H1 (cell line): ENCODE measurements at regions not wholly inside any gene's neighbourhood (a gene's known extent, or its start where the extent isn't known, plus 50 kb on each side); places are given as distances from the start of the nearest gene placed in this dataset.

ENCODE experiments used
- CTCF ChIA-PET: fragments of 300-600 bp; sonication (Branson Sonifier 250); formaldehyde crosslinking; loops from one replicate; lab custom pipeline; 2021; ENCODE audit not compliant: partially characterized antibody; lab: Charles Lee
- POLR2A ChIA-PET: fragments of 300-600 bp; sonication (Branson Sonifier 250); formaldehyde crosslinking; loops from one replicate; lab custom pipeline; 2021; ENCODE audit warnings: inconsistent platforms; ENCODE audit not compliant: partially characterized antibody; lab: Charles Lee
- DNase-seq, 2 experiments: peaks; one replicate each; pipeline versions ENCODE4 v3.0.0 to v3.0.0-alpha.2; 2010 to 2022; ENCODE audit warnings: low spot score in 2 of 2, low read depth in 1 of 2, mixed read lengths in 1 of 2
- FAIRE-seq: peaks from 2 replicates; lab custom pipeline; 2011; peaks lifted over from hg19 to GRCh38; lab: Jason Lieb, UNC
- H2AFZ ChIP-seq: 2 replicates; pipeline ENCODE4 v1.8.1; 2012; ENCODE audit warnings: low read length, inconsistent platforms
- H2AK5ac ChIP-seq: 2 replicates; pipeline ENCODE4 v1.6.1; 2013; ENCODE audit warnings: low read depth, low read length
- H2BK120ac ChIP-seq: replicated peaks from 2 replicates; pipeline ENCODE3; 2013; ENCODE audit warnings: low read depth, low read length, inconsistent platforms
- H2BK12ac ChIP-seq: 2 replicates; pipeline ENCODE4 v1.6.1; 2013; ENCODE audit warnings: low read depth, low read length
- H2BK15ac ChIP-seq: 2 replicates; pipeline ENCODE4 v1.6.1; 2013; ENCODE audit warnings: low read length
- H2BK20ac ChIP-seq: 2 replicates; pipeline ENCODE4 v1.6.1; 2013; ENCODE audit warnings: low read length
- H2BK5ac ChIP-seq: 2 replicates; pipeline ENCODE4 v1.6.1; 2013; ENCODE audit warnings: low read depth, low read length
- H3K14ac ChIP-seq: 2 replicates; pipeline ENCODE4 v1.6.1; 2013; ENCODE audit warnings: inconsistent platforms; ENCODE audit not compliant: insufficient read length
- H3K18ac ChIP-seq: 2 replicates; pipeline ENCODE4 v1.6.1; 2013; ENCODE audit warnings: low read length; ENCODE audit errors: extremely low read depth
- H3K23ac ChIP-seq: 2 replicates; pipeline ENCODE4 v1.6.1; 2013; ENCODE audit warnings: inconsistent platforms; ENCODE audit not compliant: insufficient read length
- H3K23me2 ChIP-seq: 2 replicates; pipeline ENCODE4 v1.6.1; 2013; ENCODE audit warnings: low read depth, low read length
- H3K27ac ChIP-seq: 2 replicates; pipeline ENCODE4 v1.6.1; 2011; ENCODE audit warnings: low read depth, low read length, inconsistent platforms
- H3K27me3 ChIP-seq, 4 experiments: replicated peaks in 1 of 4; 1 replicate in 1 of 4; 2 replicates in 3 of 4; pipeline versions ENCODE4 v1.6.1 to v1.8.1; 2011 to 2013; ENCODE audit warnings: low read length in 3 of 4, mild to moderate bottlenecking in 3 of 4, inconsistent platforms in 2 of 4, mixed read lengths in 2 of 4, moderate library complexity in 1 of 4; ENCODE audit not compliant: control insufficient read depth in 3 of 4, insufficient read depth in 3 of 4; ENCODE audit errors: extremely low read depth in 1 of 4
- H3K36me3 ChIP-seq, 4 experiments: 2 replicates each; pipeline versions ENCODE4 v1.6.1 to v1.8.1; 2011 to 2013; ENCODE audit warnings: mild to moderate bottlenecking in 4 of 4, low read length in 3 of 4, moderate library complexity in 2 of 4, control low read depth in 1 of 4, inconsistent platforms in 1 of 4; ENCODE audit not compliant: insufficient read depth in 4 of 4, control insufficient read depth in 2 of 4
- H3K4ac ChIP-seq: replicated peaks from 2 replicates; pipeline ENCODE3; 2013; ENCODE audit warnings: low read length, low read depth, mixed read lengths, inconsistent platforms; ENCODE audit not compliant: insufficient read length
- H3K4me1 ChIP-seq, 4 experiments: replicated peaks in 1 of 4; 1 replicate in 1 of 4; 2 replicates in 3 of 4; pipeline versions ENCODE4 v1.6.1 to v1.8.1; 2011 to 2013; ENCODE audit warnings: low read length in 3 of 4, inconsistent platforms in 2 of 4, mixed read lengths in 1 of 4; ENCODE audit not compliant: insufficient read depth in 4 of 4, control insufficient read depth in 3 of 4
- H3K4me2 ChIP-seq, 2 experiments: 2 replicates each; pipeline versions ENCODE4 v1.6.1 to v1.8.1; 2011 to 2013; ENCODE audit warnings: low read depth in 2 of 2, low read length in 2 of 2, control low read depth in 1 of 2, inconsistent platforms in 1 of 2, mild to moderate bottlenecking in 1 of 2; ENCODE audit not compliant: insufficient read depth in 1 of 2
- H3K4me3 ChIP-seq, 4 experiments: fragments of 200-600, 300-600 bp in 1 of 4; sonication (generic), shearing (Covaris generic), sonication (Bioruptor Twin) in 1 of 4; 2 replicates each; pipeline versions ENCODE4 v1.5.1 to v1.8.1; 2011 to 2016; ENCODE audit warnings: low read length in 4 of 4, low read depth in 3 of 4, control low read depth in 2 of 4, inconsistent platforms in 2 of 4, mild to moderate bottlenecking in 2 of 4, mixed read lengths in 1 of 4, moderate library complexity in 1 of 4; ENCODE audit not compliant: insufficient read depth in 2 of 4; ENCODE audit errors: extremely low read depth in 1 of 4
- H3K56ac ChIP-seq: replicated peaks from 2 replicates; pipeline ENCODE3; 2013; ENCODE audit warnings: low read depth, mild to moderate bottlenecking, mixed read lengths, low read length, inconsistent platforms; ENCODE audit not compliant: insufficient read length
- H3K79me1 ChIP-seq: 2 replicates; pipeline ENCODE4 v1.6.1; 2013; ENCODE audit warnings: low read depth, low read length, control low read depth
- H3K79me2 ChIP-seq, 2 experiments: 2 replicates each; pipeline versions ENCODE4 v1.6.1 to v1.8.1; 2012 to 2013; ENCODE audit warnings: low read length in 2 of 2, mild to moderate bottlenecking in 2 of 2, inconsistent platforms in 1 of 2; ENCODE audit not compliant: insufficient read depth in 2 of 2, control insufficient read depth in 1 of 2
- H3K9ac ChIP-seq, 4 experiments: replicated peaks in 1 of 4; 1 replicate in 1 of 4; 2 replicates in 3 of 4; pipeline versions ENCODE4 v1.6.1 to v1.8.1; 2011 to 2013; ENCODE audit warnings: low read depth in 3 of 4, low read length in 3 of 4, control low read depth in 2 of 4, mild to moderate bottlenecking in 2 of 4, moderate library complexity in 2 of 4, inconsistent platforms in 1 of 4; ENCODE audit errors: extremely low read depth in 1 of 4
- H3K9me3 ChIP-seq, 2 experiments: 2 replicates each; pipeline versions ENCODE4 v1.6.1 to v1.8.1; 2012 to 2013; ENCODE audit warnings: mild to moderate bottlenecking in 2 of 2, moderate library complexity in 2 of 2, control low read depth in 1 of 2, inconsistent platforms in 1 of 2, low read depth in 1 of 2, low read length in 1 of 2, mixed read lengths in 1 of 2; ENCODE audit not compliant: insufficient read depth in 2 of 2
- H4K20me1 ChIP-seq, 2 experiments: replicated peaks in 1 of 2; 2 replicates each; pipeline versions ENCODE3 to v1.8.1; 2011 to 2013; ENCODE audit warnings: inconsistent platforms in 2 of 2, low read length in 2 of 2, mild to moderate bottlenecking in 1 of 2; ENCODE audit not compliant: insufficient read depth in 2 of 2, control insufficient read depth in 1 of 2
- H4K5ac ChIP-seq: 2 replicates; pipeline ENCODE4 v1.6.1; 2013; ENCODE audit warnings: low read length, low read depth, mixed read lengths, inconsistent platforms; ENCODE audit not compliant: insufficient read length
- H4K8ac ChIP-seq: 2 replicates; pipeline ENCODE4 v1.8.0; 2013; ENCODE audit warnings: mild to moderate bottlenecking, moderate library complexity, low read length, inconsistent platforms; ENCODE audit not compliant: insufficient read depth; ENCODE audit errors: extremely low read depth
- H4K91ac ChIP-seq: replicated peaks from 2 replicates; pipeline ENCODE3; 2013; ENCODE audit warnings: low read length, mixed read lengths, inconsistent platforms; ENCODE audit not compliant: insufficient read length
- ATF2 ChIP-seq: IDR thresholded peaks from 2 replicates; pipeline ENCODE4 v1.6.1; 2012; ENCODE audit warnings: low read length, inconsistent platforms
- CBX5 ChIP-seq: fragments of 300-800, 300-1000 bp; sonication (generic); IDR thresholded peaks from 2 replicates; pipeline ENCODE4 v1.7.1; 2016; ENCODE audit warnings: antibody characterized with exemption, low read length, low read depth
- E2F6 ChIP-seq: IDR thresholded peaks from 2 replicates; pipeline ENCODE4 v1.6.1; 2012; ENCODE audit warnings: inconsistent platforms
- KDM5A ChIP-seq: fragments of 200-600 bp; IDR thresholded peaks from 2 replicates; pipeline ENCODE4 v1.7.1; 2012; ENCODE audit warnings: mild to moderate bottlenecking, low read length, inconsistent platforms, mixed read lengths
- NANOG ChIP-seq: IDR thresholded peaks from 2 replicates; pipeline ENCODE4 v1.6.1; 2011; ENCODE audit warnings: low read length, low read depth, mild to moderate bottlenecking, inconsistent platforms; ENCODE audit not compliant: insufficient read depth, poor library complexity, severe bottlenecking
- RFX5 ChIP-seq: IDR thresholded peaks from 2 replicates; pipeline ENCODE4 v1.6.1; 2011; ENCODE audit warnings: low read depth, low read length, improper control_type of control experiment, borderline replicate concordance
- SP2 ChIP-seq: IDR thresholded peaks from 2 replicates; pipeline ENCODE4 v1.6.1; 2012; ENCODE audit warnings: mild to moderate bottlenecking, low read length, inconsistent platforms
- SRF ChIP-seq: IDR thresholded peaks from 2 replicates; pipeline ENCODE4 v1.6.1; 2011; ENCODE audit warnings: mild to moderate bottlenecking, low read depth, low read length, moderate library complexity
- SUZ12 ChIP-seq: fragments of 200-600 bp; sonication (generic); IDR thresholded peaks from 2 replicates; pipeline ENCODE4 v1.6.1; 2012; ENCODE audit warnings: mild to moderate bottlenecking, inconsistent platforms, low read length, moderate library complexity, mixed read lengths
- WGBS, 2 experiments: shearing (Covaris generic) in 1 of 2; methylation state at CpG; one replicate each; pipeline versions ENCODE4 v1.1.6 to v1.1.7; 2013 to 2015; ENCODE audit warnings: low lambda C conversion rate in 2 of 2, mixed read lengths in 2 of 2, inconsistent platforms in 1 of 2, low coverage in 1 of 2, missing lambda C conversion rate in 1 of 2; ENCODE audit not compliant: insufficient replicate concordance in 2 of 2, insufficient coverage in 1 of 2, insufficient read length in 1 of 2; ENCODE audit errors: extremely low coverage in 1 of 2, missing lambda C conversion rate in 1 of 2; 5-methylcytosine and 5-hydroxymethylcytosine counted together

GRCh38 chr4:1547856-1548826, 136.0 kb downstream of the FAM53A start:
- H3K4me2 ChIP-seq: no peak overlapping the region
- CTCF ChIA-PET: interaction anchor here (0.6 to 6.6 kb wide), 40 partner anchors 9 to 659 kb away, joined by 3 to 49 read pairs (median 3); no protein-coding TSS in a partner anchor
- POLR2A ChIA-PET: interaction anchor here (0.9 kb wide), 1 partner anchor 1253 kb away, joined by 3 read pairs; no protein-coding TSS in a partner anchor
- H2AFZ ChIP-seq: no peak overlapping the region
- no peaks in the 10 kb centered on the region for H4K20me1 ChIP-seq
- H2BK120ac ChIP-seq: no peak overlapping the region
- no peak overlapping the region for H4K5ac ChIP-seq
- no peak overlapping the region for H2BK15ac ChIP-seq
- no peaks in the 10 kb centered on the region for H3K9me3 ChIP-seq
- no peak overlapping the region for H4K91ac ChIP-seq
- no peak overlapping the region for H3K27ac ChIP-seq
- H4K8ac ChIP-seq: no peak overlapping the region; the same call in 1 of the 2 replicates
- no peak overlapping the region for H2BK20ac ChIP-seq
- no peaks in the 10 kb centered on the region for H3K79me1 ChIP-seq
- H3K4ac ChIP-seq: no peak overlapping the region
- H3K56ac ChIP-seq: no peak overlapping the region
- no peaks in the 10 kb centered on the region for H3K23me2 ChIP-seq
- 91% methylated on average over 31 of the region's 42 CpGs; no CpG with 5 or more reads in 1 of the 2 experiments for WGBS, 2 experiments
- no peaks in the 10 kb centered on the region for H3K36me3 ChIP-seq
- H3K4me3 ChIP-seq: no peak overlapping the region
- H2BK12ac ChIP-seq: 0 out of 2 replicates have a peak overlapping the region, but pooled peaks have one; percentile 27
- no peak overlapping the region for H3K23ac ChIP-seq
- H3K18ac ChIP-seq: no peak overlapping the region
- H3K9ac ChIP-seq: no peak overlapping the region
- no peak overlapping the region for H3K14ac ChIP-seq
- H3K4me1 ChIP-seq: no peaks in the 10 kb centered on the region
- no peak overlapping the region for H2AK5ac ChIP-seq
- peaks cover 0 to 3% (median 2%) of the 10 kb centered on the region in 4 experiments; a peak in 2 of 7 replicates for H3K27me3 ChIP-seq
- FAIRE-seq: no peak
- H3K79me2 ChIP-seq: no peaks in the 10 kb centered on the region
- no peak overlapping the region for H2BK5ac ChIP-seq
- no peak for DNase-seq
- TF ChIP-seq SRF: no peak
- TF ChIP-seq E2F6: no peak
- TF ChIP-seq SUZ12: no peak
- TF ChIP-seq ATF2: no peak
- TF ChIP-seq SP2: no peak
- no peak for TF ChIP-seq RFX5
- no peak for TF ChIP-seq NANOG
- TF ChIP-seq KDM5A: no peak
- no peak for TF ChIP-seq CBX5
